ENCODE measurements at regions not wholly inside any gene's neighbourhood (a gene's known extent, or its start where the extent isn't known, plus 50 kb on each side); places are given as distances from the start of the nearest gene placed in this dataset.
"Not testable (repeated sequence)": the region's sequence is repeated elsewhere in the genome, so short reads cannot be mapped to it uniquely, and the experiment has no call there.

GRCh38 chr17:64736804-64737492 lies 74.8 kb upstream of the SMURF2 start (continued):
- TF ChIP-seq PATZ1 (CRISPR knock-in tag; IDR thresholded peaks at IDR 0.05; ENCODE audit: borderline replicate concordance) (0 out of 2 replicates have a peak, but pooled peaks have one; percentile 36), ESRRG (CRISPR knock-in tag; IDR thresholded peaks at IDR 0.05) (no peak), ZNF565 (CRISPR knock-in tag; conservative IDR thresholded peaks at IDR 0.05; ENCODE audit: low read depth) (no peak)

GRCh38 chr17:64732336-64733006 lies 70.4 kb upstream of the SMURF2 start:
- peak; percentile 80 for ATAC-seq
- peak; percentile 59; the same call in 1 of the 2 replicates for TF ChIP-seq TCF4 (CRISPR knock-in tag; IDR thresholded peaks at IDR 0.05; ENCODE audit: borderline replicate concordance)
- no peak for TF ChIP-seq PATZ1 (CRISPR knock-in tag; IDR thresholded peaks at IDR 0.05; ENCODE audit: borderline replicate concordance)
- TF ChIP-seq ZFP3 (CRISPR knock-in tag; IDR thresholded peaks at IDR 0.05) = 0 out of 2 replicates have a peak, but pooled peaks have one; percentile 39
- peak; percentile 3; the same call in 1 of the 2 replicates for TF ChIP-seq ZNF70 (CRISPR knock-in tag; IDR thresholded peaks at IDR 0.05)

GRCh38 chr17:64730023-64730422 lies 67.9 kb upstream of the SMURF2 start:
- ATAC-seq = peak; percentile 14; the same call in 2 of the 3 replicates

- TF ChIP-seq PPARA (CRISPR knock-in tag; IDR thresholded peaks at IDR 0.05; ENCODE audit: borderline replicate concordance) = no peak
- TF ChIP-seq ZNF8 (CRISPR knock-in tag; IDR thresholded peaks at IDR 0.05) = no peak
- no peak for TF ChIP-seq TOX (CRISPR knock-in tag; IDR thresholded peaks at IDR 0.05; ENCODE audit: borderline replicate concordance)
- no peak for TF ChIP-seq CSDC2 (CRISPR knock-in tag; IDR thresholded peaks at IDR 0.05)
- no peak for TF ChIP-seq CREB5 (CRISPR knock-in tag; IDR thresholded peaks at IDR 0.05; ENCODE audit: low read depth)
- TF ChIP-seq RARB (CRISPR knock-in tag; IDR thresholded peaks at IDR 0.05) = no peak
- no peak for ATAC-seq
Measured at GRCh38 chr17:64729201-64729600, 67.1 kb upstream of the SMURF2 start.

- no peak for ATAC-seq
- TF ChIP-seq ZFP3 (CRISPR knock-in tag; IDR thresholded peaks at IDR 0.05) (no peak), TCF4 (CRISPR knock-in tag; IDR thresholded peaks at IDR 0.05; ENCODE audit: borderline replicate concordance) (no peak), ISL1 (CRISPR knock-in tag; IDR thresholded peaks at IDR 0.05) (no peak), ZC3H10 (CRISPR knock-in tag; IDR thresholded peaks at IDR 0.05) (no peak), PPARA (CRISPR knock-in tag; IDR thresholded peaks at IDR 0.05; ENCODE audit: borderline replicate concordance) (no peak), BACH2 (CRISPR knock-in tag; IDR thresholded peaks at IDR 0.05; ENCODE audit: borderline replicate concordance) (no peak), CREB5 (CRISPR knock-in tag; IDR thresholded peaks at IDR 0.05; ENCODE audit: low read depth) (no peak), POU6F1 (CRISPR knock-in tag; IDR thresholded peaks at IDR 0.05; ENCODE audit: borderline replicate concordance, low read depth) (no peak), ZNF70 (CRISPR knock-in tag; IDR thresholded peaks at IDR 0.05) (no peak), TOX (CRISPR knock-in tag; IDR thresholded peaks at IDR 0.05; ENCODE audit: borderline replicate concordance) (no peak), ZNF565 (CRISPR knock-in tag; conservative IDR thresholded peaks at IDR 0.05; ENCODE audit: low read depth) (no peak), ARNTL (CRISPR knock-in tag; IDR thresholded peaks at IDR 0.05; ENCODE audit: borderline replicate concordance, low read depth) (no peak), ZNF8 (CRISPR knock-in tag; IDR thresholded peaks at IDR 0.05) (no peak), CSDC2 (CRISPR knock-in tag; IDR thresholded peaks at IDR 0.05) (no peak), RARB (CRISPR knock-in tag; IDR thresholded peaks at IDR 0.05) (no peak), SNAI2 (CRISPR knock-in tag; IDR thresholded peaks at IDR 0.05) (no peak), ZFP30 (CRISPR knock-in tag; IDR thresholded peaks at IDR 0.05) (no peak), ESRRG (CRISPR knock-in tag; IDR thresholded peaks at IDR 0.05) (no peak), GLIS3 (CRISPR knock-in tag; IDR thresholded peaks at IDR 0.05) (no peak), CSRNP3 (CRISPR knock-in tag; IDR thresholded peaks at IDR 0.05) (no peak)
Measured at GRCh38 chr17:64728041-64728695, 66.1 kb upstream of the SMURF2 start.

- not testable (repeated sequence) for ATAC-seq
Measured at GRCh38 chr17:64726025-64726424, 63.9 kb upstream of the SMURF2 start.

Measured in SK-N-SH treated with all-trans-retinoic acid at 6 μM for 48 hours (cell line).